Smooth muscle cell (in vitro differentiated cells): ENCODE measurements at regions not wholly inside any gene's neighbourhood (a gene's known extent, or its start where the extent isn't known, plus 50 kb on each side); places are given as distances from the start of the nearest gene placed in this dataset.

ENCODE experiments used
- DNase-seq: peaks from one replicate; lab custom pipeline; 2025; ENCODE audit not compliant: unreplicated experiment; lab: John Stamatoyannopoulos, UW
- H2AFZ ChIP-seq: fragments of 200-600 bp; sonication (generic); 2 replicates; pipeline ENCODE4 v1.6.0; 2016; ENCODE audit warnings: antibody characterized with exemption, low read depth, mild to moderate bottlenecking
- H3F3A ChIP-seq: fragments of 200-600 bp; sonication (generic); 2 replicates; pipeline ENCODE4 v1.6.0; 2017; ENCODE audit warnings: antibody characterized with exemption, low read depth
- H3K27ac ChIP-seq: fragments of 200-600 bp; sonication (generic); 2 replicates; pipeline ENCODE4 v1.5.1; 2016; ENCODE audit warnings: low read depth, mild to moderate bottlenecking
- H3K27me3 ChIP-seq: fragments of 200-600 bp; sonication (generic); 2 replicates; pipeline ENCODE4 v1.6.1; 2016; ENCODE audit warnings: low read depth, mild to moderate bottlenecking
- H3K36me3 ChIP-seq: fragments of 200-600 bp; sonication (generic); 2 replicates; pipeline ENCODE4 v1.5.1; 2016; ENCODE audit warnings: low read depth
- H3K4me1 ChIP-seq: fragments of 200-600 bp; sonication (generic); 2 replicates; pipeline ENCODE4 v1.5.1; 2016; ENCODE audit warnings: low read depth
- H3K4me2 ChIP-seq: fragments of 200-600 bp; sonication (generic); 2 replicates; pipeline ENCODE4 v1.6.0; 2016; ENCODE audit warnings: mild to moderate bottlenecking
- H3K4me3 ChIP-seq: fragments of 200-600 bp; sonication (generic); 2 replicates; pipeline ENCODE4 v1.5.1; 2016; ENCODE audit warnings: mild to moderate bottlenecking
- H3K79me2 ChIP-seq: fragments of 200-600 bp; sonication (generic); 2 replicates; pipeline ENCODE4 v1.6.0; 2016; ENCODE audit warnings: low read depth, mild to moderate bottlenecking
- H3K9ac ChIP-seq: fragments of 200-600 bp; sonication (generic); 2 replicates; pipeline ENCODE4 v1.6.0; 2016; ENCODE audit warnings: low read depth
- H3K9me3 ChIP-seq: fragments of 200-600 bp; sonication (generic); replicated peaks from 2 replicates; pipeline ENCODE4 v1.5.1; 2016; ENCODE audit warnings: low read depth
- H4K20me1 ChIP-seq: fragments of 200-600 bp; sonication (generic); 2 replicates; pipeline ENCODE4 v1.6.0; 2016; ENCODE audit warnings: low read depth
- CTCF ChIP-seq: fragments of 200-600 bp; sonication (generic); IDR thresholded peaks from 2 replicates; pipeline ENCODE4 v1.5.1; 2017; ENCODE audit warnings: borderline replicate concordance, mild to moderate bottlenecking, antibody characterized with exemption; ENCODE audit not compliant: insufficient read depth, poor library complexity, severe bottlenecking
- WGBS: methylation state at CpG from one replicate; pipeline ENCODE4 v1.1.7; 2016; ENCODE audit warnings: low lambda C conversion rate; 5-methylcytosine and 5-hydroxymethylcytosine counted together

DNA sequence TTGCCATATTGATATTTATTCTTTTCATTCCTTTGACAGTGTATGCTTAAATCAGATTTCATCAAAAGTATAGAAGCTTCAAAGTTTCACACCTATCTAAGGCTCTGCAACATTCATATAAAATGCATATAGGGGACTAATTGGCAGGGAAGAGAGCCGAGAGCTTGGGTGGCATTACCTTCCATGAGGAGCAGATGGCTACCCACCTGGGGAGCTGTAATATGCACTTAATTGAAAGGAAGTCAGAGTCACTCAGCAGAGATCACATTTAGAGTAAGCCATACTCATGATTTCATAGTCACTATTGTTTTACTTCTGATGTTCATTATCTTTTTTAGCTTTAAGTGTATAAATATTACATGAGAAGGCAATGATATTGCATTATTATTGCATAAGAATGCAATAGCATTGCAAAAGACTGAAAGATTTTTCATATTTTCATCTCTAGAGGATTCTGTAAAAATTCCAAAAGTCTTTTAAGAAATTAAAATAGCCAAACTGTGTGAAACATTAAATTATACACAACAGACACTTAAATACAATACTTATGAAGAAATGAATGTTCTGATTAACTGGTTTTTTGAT lies 1305.2 kb downstream of the EPHA7 start:
- 0% methylated on average over 1 of the region's 1 CpG for WGBS
- no peak overlapping the region for H3K9ac ChIP-seq
- no peak overlapping the region for H3K27ac ChIP-seq
- no peak for TF ChIP-seq CTCF
- H3K36me3 ChIP-seq = no peaks in the 10 kb centered on the region
- H3F3A ChIP-seq = no peaks in the 10 kb centered on the region
- H3K9me3 ChIP-seq = no peaks in the 10 kb centered on the region
- no peaks in the 10 kb centered on the region for H4K20me1 ChIP-seq
- H2AFZ ChIP-seq = no peak overlapping the region
- H3K4me3 ChIP-seq = no peak overlapping the region
- no peak for DNase-seq
- H3K4me1 ChIP-seq = no peaks in the 10 kb centered on the region
- no peaks in the 10 kb centered on the region for H3K27me3 ChIP-seq
- H3K79me2 ChIP-seq = no peaks in the 10 kb centered on the region
- H3K4me2 ChIP-seq = no peak overlapping the region

DNA sequence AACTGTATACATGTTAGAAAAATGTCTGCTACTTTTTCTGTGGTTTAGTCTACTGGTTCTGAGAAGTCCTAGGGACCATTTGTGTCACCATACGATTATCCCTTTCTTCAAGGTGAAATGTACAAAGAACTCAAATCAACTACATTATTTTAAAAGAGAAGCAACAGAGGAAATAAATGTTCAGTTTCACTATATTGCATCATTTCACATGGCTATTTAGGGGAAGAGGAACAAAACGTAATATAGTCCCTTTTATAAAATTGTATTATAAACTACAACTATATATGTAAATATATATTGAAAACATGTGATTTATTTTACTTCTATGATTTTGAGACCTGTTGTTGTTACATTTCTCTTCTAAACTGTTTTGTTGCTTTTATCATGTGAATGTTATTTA lies 1308.0 kb downstream of the EPHA7 start:
- Histone ChIP-seq H3K9ac (no peak overlapping the region), H3K4me2 (no peak overlapping the region), H4K20me1 (no peaks in the 10 kb centered on the region), H3K4me3 (no peak overlapping the region), H3K36me3 (no peaks in the 10 kb centered on the region), H3K9me3 (no peaks in the 10 kb centered on the region), H2AFZ (no peak overlapping the region), H3K27me3 (no peaks in the 10 kb centered on the region), H3F3A (no peaks in the 10 kb centered on the region), H3K79me2 (no peaks in the 10 kb centered on the region), H3K27ac (no peak overlapping the region), H3K4me1 (no peaks in the 10 kb centered on the region)
- no peak for DNase-seq
- TF ChIP-seq CTCF = no peak
- WGBS = 94% methylated on average over 2 of the region's 2 CpGs

GRCh38 chr6:92110403-92110802 lies 1309.0 kb downstream of the EPHA7 start:
- Histone ChIP-seq H3K79me2 (no peaks in the 10 kb centered on the region), H3K27ac (no peak overlapping the region), H3K36me3 (no peaks in the 10 kb centered on the region), H3K9me3 (peaks cover 1% of the 10 kb centered on the region), H4K20me1 (no peaks in the 10 kb centered on the region), H3K9ac (no peak overlapping the region), H3F3A (no peaks in the 10 kb centered on the region), H3K4me1 (no peaks in the 10 kb centered on the region), H3K27me3 (no peaks in the 10 kb centered on the region), H3K4me3 (no peak overlapping the region), H2AFZ (no peak overlapping the region), H3K4me2 (no peak overlapping the region)
- TF ChIP-seq CTCF = no peak
- DNase-seq = no peak
- 85% methylated on average over 4 of the region's 4 CpGs for WGBS

GRCh38 chr6:92109956-92110355 lies 1309.4 kb downstream of the EPHA7 start:
- Histone ChIP-seq H3K79me2 (no peaks in the 10 kb centered on the region), H3K4me3 (no peak overlapping the region), H3K27ac (no peak overlapping the region)

More at GRCh38 chr6:92109956-92110355, 1309.4 kb downstream of the EPHA7 start:
- no peaks in the 10 kb centered on the region for H3F3A ChIP-seq
- WGBS = 97% methylated on average over 5 of the region's 5 CpGs
- H2AFZ ChIP-seq = no peak overlapping the region
- no peak for TF ChIP-seq CTCF
- no peaks in the 10 kb centered on the region for H3K36me3 ChIP-seq
- H3K27me3 ChIP-seq = no peaks in the 10 kb centered on the region
- H3K4me1 ChIP-seq = no peaks in the 10 kb centered on the region
- no peak overlapping the region for H3K4me2 ChIP-seq
- no peaks in the 10 kb centered on the region for H4K20me1 ChIP-seq
- no peak for DNase-seq
- no peak overlapping the region for H3K9ac ChIP-seq
- peaks cover 6% of the 10 kb centered on the region for H3K9me3 ChIP-seq
